SJSA1 (cell line): ENCODE measurements at regions not wholly inside any gene's neighbourhood (a gene's known extent, or its start where the extent isn't known, plus 50 kb on each side); places are given as distances from the start of the nearest gene placed in this dataset.

Experiments used
- DNase-seq, 2 experiments: peaks; one replicate each; pipeline ENCODE4 v3.0.0-alpha.2; 2015 to 2020; ENCODE audit warnings: low spot score in 2 of 2, low read depth in 1 of 2
- H3K27ac ChIP-seq: fragments of 250-450 bp; sonication (Bioruptor Pico); 2 replicates; pipeline ENCODE4 v1.5.1; 2020; ENCODE audit warnings: mild to moderate bottlenecking, moderate library complexity
- H3K27me3 ChIP-seq: fragments of 250-450 bp; sonication (Bioruptor Pico); replicated peaks from 2 replicates; pipeline ENCODE4 v1.5.1; 2020; ENCODE audit warnings: mild to moderate bottlenecking, moderate library complexity
- H3K36me3 ChIP-seq: fragments of 250-450 bp; sonication (Bioruptor Pico); 2 replicates; pipeline ENCODE4 v1.5.1; 2020; ENCODE audit warnings: mild to moderate bottlenecking
- H3K4me1 ChIP-seq: fragments of 250-450 bp; sonication (Bioruptor Pico); replicated peaks from 2 replicates; pipeline ENCODE4 v1.6.1; 2021; ENCODE audit warnings: mild to moderate bottlenecking
- H3K4me3 ChIP-seq: fragments of 250-450 bp; sonication (Bioruptor Pico); 2 replicates; pipeline ENCODE4 v1.5.1; 2020; ENCODE audit warnings: mild to moderate bottlenecking
- H3K9me3 ChIP-seq: fragments of 250-450 bp; sonication (Bioruptor Pico); replicated peaks from 2 replicates; pipeline ENCODE4 v1.5.1; 2020; ENCODE audit warnings: mild to moderate bottlenecking

DNA sequence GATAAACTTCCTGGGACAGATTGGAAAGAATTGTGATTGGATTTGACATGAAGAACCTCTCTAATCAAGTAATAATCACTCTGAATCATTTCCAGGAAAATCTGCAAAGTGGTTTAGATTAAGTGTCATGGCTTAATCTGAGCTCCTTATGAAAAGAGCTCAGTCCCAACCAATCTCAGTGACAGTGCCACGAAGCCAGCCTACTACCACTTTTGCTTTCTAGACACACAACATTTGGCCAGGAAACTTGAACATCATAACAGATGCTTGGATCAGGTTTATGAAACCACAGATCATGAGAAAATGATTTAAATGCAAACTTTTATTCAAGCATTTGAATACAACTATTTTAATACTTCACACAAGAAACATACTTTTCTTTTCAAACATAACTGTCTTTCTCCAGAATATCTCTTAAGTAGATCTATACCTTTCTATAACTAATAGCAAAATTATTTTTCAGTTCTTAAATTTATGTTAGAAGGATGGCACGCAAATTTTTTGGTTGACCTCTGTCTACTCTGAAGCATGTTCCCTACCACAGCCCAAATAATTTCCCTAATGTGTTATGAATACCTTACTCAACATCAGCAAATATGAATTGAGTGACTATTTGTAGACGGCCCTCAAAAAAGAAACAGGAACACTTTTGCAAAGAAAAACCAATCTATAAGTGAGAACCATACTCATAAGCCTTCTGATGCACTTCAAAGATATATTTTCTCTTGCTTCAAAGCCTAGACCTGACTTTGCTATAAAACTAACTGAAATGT is 495.0 kb upstream of the ZNF385D start:
- DNase-seq, result no peak
- Histone ChIP-seq H3K36me3 (no peaks in the 10 kb centered on the region), H3K4me3 (no peak overlapping the region), H3K27ac (no peak overlapping the region), H3K27me3 (no peaks in the 10 kb centered on the region), H3K9me3 (no peaks in the 10 kb centered on the region), H3K4me1 (no peaks in the 10 kb centered on the region)

DNA sequence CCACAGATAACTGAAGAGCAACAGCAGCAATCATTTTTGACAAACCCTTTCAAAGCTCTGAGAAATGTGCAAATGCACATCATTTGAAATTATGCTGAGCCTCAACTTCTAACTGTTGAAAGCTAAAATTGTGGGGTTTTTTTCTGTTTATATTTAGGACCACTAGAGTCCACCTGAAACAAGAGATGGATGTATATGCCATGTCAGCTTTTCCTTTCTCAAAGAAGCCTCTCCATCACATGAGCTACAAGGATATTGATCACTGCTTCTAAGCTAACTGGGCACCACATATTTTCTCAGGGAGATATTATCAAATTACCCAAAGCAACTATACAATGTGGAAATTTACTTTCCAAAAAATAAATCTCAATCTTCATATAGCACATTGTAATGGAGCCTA is 498.6 kb upstream of the ZNF385D start:
- no peaks in the 10 kb centered on the region for H3K36me3 ChIP-seq
- no peak overlapping the region for H3K4me3 ChIP-seq
- H3K4me1 ChIP-seq, result no peaks in the 10 kb centered on the region
- H3K27me3 ChIP-seq, result no peaks in the 10 kb centered on the region
- H3K27ac ChIP-seq, result no peak overlapping the region
- DNase-seq, result no peak
- H3K9me3 ChIP-seq, result no peaks in the 10 kb centered on the region

DNA sequence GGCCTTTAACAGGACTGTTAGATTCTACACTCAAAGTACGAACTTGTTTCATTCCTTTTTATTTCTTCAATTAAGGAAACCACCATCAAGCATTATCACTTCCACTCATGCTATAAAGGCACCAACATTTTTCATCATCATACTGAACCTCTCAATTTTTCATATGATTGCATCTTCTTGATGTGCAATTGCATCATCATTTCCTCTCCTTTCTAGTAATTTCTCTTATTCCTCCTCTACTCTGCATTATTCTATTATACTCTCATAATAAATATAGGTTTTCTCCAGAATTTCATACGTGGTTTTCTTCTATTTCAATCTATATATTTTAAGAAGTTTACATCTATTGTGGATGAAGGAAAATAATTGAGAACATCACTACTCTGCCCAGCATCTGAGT is 506.2 kb upstream of the ZNF385D start:
- no peak overlapping the region for H3K27ac ChIP-seq
- no peaks in the 10 kb centered on the region for H3K9me3 ChIP-seq
- no peaks in the 10 kb centered on the region for H3K4me1 ChIP-seq
- no peaks in the 10 kb centered on the region for H3K36me3 ChIP-seq
- H3K27me3 ChIP-seq, result no peaks in the 10 kb centered on the region
- no peak overlapping the region for H3K4me3 ChIP-seq
- no peak for DNase-seq

DNA sequence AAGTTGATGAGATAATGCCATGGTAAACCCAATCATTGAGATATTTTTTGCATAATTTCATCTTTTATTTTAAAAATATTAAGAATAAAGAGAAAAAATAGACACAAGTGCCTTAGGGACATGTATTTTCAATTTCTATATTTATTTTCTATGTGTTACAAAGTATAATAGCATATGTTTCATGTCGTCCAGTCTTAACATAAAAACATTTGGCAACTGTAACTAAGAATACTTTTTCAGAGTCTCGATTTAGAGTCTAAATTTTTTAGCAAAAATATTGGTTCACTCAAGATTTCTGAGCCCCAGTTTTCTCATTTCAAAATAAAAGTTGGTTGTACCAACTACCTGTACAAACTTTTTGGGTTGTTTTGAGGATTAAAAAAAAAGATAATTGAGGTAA is 511.4 kb upstream of the ZNF385D start:
- no peak overlapping the region for H3K27ac ChIP-seq
- H3K27me3 ChIP-seq, result no peaks in the 10 kb centered on the region
- H3K9me3 ChIP-seq, result no peaks in the 10 kb centered on the region
- no peaks in the 10 kb centered on the region for H3K4me1 ChIP-seq
- no peaks in the 10 kb centered on the region for H3K36me3 ChIP-seq
- DNase-seq, result no peak
- H3K4me3 ChIP-seq, result no peak overlapping the region

DNA sequence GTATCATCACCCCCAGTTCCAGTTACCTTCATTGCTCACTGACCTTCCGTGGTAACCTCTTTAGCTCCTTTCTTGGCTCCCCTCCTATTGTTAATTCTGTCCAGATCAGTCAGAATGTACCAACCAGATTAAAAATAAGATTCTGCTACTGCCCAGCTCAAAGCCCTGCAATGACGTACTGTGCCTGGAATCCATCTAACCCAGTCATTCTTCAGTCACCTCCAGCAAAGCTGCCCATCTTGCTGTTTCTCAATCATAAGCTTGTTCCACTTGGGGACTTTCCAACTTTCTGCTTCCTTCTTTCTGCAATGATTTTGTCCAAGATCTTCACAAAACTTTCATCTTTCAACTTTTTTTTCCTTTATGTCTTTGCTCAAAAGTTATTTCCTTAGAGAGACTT is 512.0 kb upstream of the ZNF385D start:
- DNase-seq, result no peak
- Histone ChIP-seq H3K27ac (no peak overlapping the region), H3K36me3 (no peaks in the 10 kb centered on the region), H3K4me3 (no peak overlapping the region), H3K9me3 (no peaks in the 10 kb centered on the region), H3K4me1 (no peaks in the 10 kb centered on the region), H3K27me3 (no peaks in the 10 kb centered on the region)

DNA sequence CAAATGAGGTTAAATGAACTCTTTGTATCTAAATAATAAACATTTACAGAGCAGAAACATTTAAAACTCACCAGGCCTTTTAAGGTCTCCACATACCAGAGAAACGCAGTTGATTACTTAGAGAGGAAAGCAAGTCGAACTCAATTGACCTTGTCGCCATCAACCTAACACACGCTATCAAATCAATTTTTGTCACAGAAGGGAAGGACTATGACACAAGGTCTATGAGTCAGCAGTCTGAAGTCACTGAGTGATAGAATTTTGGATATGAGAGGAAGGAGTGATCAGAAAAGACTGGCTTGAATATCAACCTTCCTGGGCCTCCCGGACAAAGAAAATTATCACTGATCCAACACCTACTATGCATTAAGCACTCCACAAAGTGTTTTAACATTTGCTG is 514.4 kb upstream of the ZNF385D start:
- Histone ChIP-seq H3K27me3 (no peaks in the 10 kb centered on the region), H3K36me3 (no peaks in the 10 kb centered on the region), H3K4me3 (no peak overlapping the region), H3K4me1 (no peaks in the 10 kb centered on the region), H3K27ac (no peak overlapping the region), H3K9me3 (no peaks in the 10 kb centered on the region)
- no peak for DNase-seq

DNA sequence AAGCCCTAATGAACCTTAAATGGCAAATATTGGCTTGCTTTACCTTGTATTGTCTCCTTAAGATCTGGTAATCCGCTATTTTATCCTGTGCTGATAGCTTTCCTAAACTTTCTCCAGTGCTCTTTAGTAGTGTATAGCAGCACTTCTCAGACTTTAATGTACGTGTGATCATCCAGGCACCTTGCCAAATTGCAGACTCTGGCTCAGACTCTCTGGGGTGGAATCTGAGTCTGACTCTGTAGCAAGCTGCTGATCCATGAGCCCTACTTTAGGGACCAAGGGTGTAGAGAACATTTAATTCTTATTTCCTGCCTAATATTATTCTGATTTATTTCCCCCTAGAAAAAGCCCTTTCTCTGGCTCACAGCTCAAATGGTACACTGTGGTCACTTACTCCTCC is 518.8 kb upstream of the ZNF385D start:
- no peak overlapping the region for H3K27ac ChIP-seq
- DNase-seq, result no peak
- no peaks in the 10 kb centered on the region for H3K36me3 ChIP-seq
- H3K27me3 ChIP-seq, result no peaks in the 10 kb centered on the region
- no peak overlapping the region for H3K4me3 ChIP-seq
- H3K4me1 ChIP-seq, result no peaks in the 10 kb centered on the region
- H3K9me3 ChIP-seq, result no peaks in the 10 kb centered on the region

DNA sequence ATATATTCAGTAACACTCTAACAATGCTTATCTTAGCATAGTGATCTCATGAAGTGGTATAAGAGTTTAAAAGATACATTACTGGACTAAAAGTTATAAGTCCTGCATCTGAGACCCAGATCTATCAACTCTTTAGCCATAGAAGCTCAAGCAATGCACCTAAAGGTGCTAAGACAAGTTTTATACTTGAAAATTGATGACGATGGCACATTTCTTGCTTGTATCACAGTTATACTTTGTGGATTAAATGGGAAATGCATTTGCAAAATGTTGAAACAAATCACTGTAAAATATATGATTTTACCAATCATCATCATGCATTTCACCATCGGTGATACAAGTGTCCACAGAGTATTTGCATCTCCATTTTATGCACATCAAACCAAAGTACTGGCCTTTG is 525.3 kb upstream of the ZNF385D start:
- no peaks in the 10 kb centered on the region for H3K4me1 ChIP-seq
- no peak for DNase-seq

DNA sequence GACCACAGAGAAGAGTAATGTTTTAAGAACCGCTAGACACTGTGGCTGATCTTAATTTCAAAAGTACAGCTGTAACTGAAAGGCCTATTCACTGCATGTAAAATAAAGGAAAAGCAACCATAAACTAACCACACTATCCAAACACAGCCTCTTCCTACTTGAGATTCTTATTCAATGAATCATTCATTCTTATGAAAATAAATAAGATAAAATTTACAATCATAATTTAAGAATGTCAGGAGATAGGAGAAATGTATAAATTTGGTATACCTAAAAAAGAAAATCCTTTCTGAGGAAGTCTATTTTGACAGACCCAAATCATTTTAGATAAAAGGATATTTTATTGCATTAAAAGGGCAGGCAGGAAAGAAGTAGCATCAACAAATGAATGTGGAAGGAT is 533.5 kb upstream of the ZNF385D start:
- DNase-seq, result no peak
- Histone ChIP-seq H3K27ac (no peak overlapping the region), H3K4me3 (no peak overlapping the region), H3K36me3 (no peaks in the 10 kb centered on the region), H3K4me1 (no peaks in the 10 kb centered on the region), H3K27me3 (no peaks in the 10 kb centered on the region), H3K9me3 (no peaks in the 10 kb centered on the region)

More for the DNA sequence above, 525.3 kb upstream of the ZNF385D start:
- Histone ChIP-seq H3K4me3 (no peak overlapping the region), H3K9me3 (no peaks in the 10 kb centered on the region), H3K27ac (no peak overlapping the region), H3K36me3 (no peaks in the 10 kb centered on the region), H3K27me3 (no peaks in the 10 kb centered on the region)

DNA sequence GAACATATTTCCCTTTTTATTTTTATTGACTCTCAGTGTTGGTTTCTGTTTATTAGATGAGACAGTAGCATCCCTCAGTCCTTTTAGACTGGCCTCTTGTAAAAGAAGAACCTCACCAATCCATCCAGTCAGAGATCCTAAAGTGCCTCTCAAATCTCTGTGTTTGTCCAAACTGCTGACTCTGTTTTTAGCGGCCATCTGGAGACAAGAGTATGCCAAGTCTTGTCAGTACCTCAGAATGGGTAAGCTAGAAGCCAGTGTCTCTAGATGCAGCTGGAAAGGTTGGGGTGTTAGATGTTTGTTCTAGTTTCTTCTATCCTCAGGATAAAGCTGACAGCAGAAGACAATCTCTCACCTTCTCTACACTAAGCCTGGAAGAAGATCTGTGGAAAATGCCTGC is 537.7 kb upstream of the ZNF385D start:
- no peak for DNase-seq
- H3K36me3 ChIP-seq, result no peaks in the 10 kb centered on the region
- no peak overlapping the region for H3K27ac ChIP-seq
- H3K4me3 ChIP-seq, result no peak overlapping the region
- no peaks in the 10 kb centered on the region for H3K4me1 ChIP-seq
- no peaks in the 10 kb centered on the region for H3K9me3 ChIP-seq
- no peaks in the 10 kb centered on the region for H3K27me3 ChIP-seq

DNA sequence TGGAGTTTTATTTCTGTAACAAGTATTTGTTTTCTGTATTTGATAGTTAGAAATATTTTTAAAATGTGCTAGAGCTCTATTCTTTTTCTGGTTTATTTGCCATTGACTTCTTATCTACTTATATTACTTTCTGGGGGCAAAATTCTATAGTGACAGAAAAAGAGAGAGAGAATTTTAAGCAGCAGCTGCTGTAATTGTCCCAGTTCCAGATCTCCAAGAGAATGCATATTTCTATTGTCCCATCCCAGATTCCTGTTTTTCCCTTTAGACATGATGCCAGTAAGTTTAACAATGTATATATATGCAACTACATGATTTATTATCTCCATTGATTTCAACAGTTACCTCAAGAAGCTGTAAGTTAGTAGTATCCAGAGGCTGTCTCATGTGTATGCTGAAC is 541.7 kb upstream of the ZNF385D start:
- no peak for DNase-seq
- no peaks in the 10 kb centered on the region for H3K4me1 ChIP-seq
- no peaks in the 10 kb centered on the region for H3K36me3 ChIP-seq
- H3K27me3 ChIP-seq, result no peaks in the 10 kb centered on the region
- no peak overlapping the region for H3K27ac ChIP-seq
- no peaks in the 10 kb centered on the region for H3K9me3 ChIP-seq
- H3K4me3 ChIP-seq, result no peak overlapping the region

DNA sequence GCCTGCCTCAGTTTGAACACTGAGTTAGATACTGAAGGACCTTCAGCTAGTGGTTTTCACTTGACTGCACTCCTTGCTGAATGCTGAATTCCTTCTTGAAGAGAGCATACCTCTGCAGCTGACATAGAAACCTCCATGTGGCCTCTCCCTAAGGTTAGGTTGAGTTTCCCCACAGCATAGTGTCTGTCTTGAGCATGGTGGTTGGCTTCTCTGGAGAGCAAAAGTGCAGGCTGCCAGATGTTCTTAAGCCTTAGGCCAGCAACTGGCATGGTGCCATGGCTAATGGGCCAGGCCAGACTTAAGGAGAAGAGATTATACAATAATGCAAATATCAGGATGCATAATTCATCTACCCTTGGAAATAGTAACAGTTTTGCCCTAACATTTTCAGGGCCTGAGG is 545.6 kb upstream of the ZNF385D start:
- DNase-seq, result no peak
- Histone ChIP-seq H3K36me3 (no peaks in the 10 kb centered on the region), H3K27me3 (no peaks in the 10 kb centered on the region), H3K4me1 (no peaks in the 10 kb centered on the region), H3K4me3 (no peak overlapping the region), H3K27ac (no peak overlapping the region), H3K9me3 (no peaks in the 10 kb centered on the region)

DNA sequence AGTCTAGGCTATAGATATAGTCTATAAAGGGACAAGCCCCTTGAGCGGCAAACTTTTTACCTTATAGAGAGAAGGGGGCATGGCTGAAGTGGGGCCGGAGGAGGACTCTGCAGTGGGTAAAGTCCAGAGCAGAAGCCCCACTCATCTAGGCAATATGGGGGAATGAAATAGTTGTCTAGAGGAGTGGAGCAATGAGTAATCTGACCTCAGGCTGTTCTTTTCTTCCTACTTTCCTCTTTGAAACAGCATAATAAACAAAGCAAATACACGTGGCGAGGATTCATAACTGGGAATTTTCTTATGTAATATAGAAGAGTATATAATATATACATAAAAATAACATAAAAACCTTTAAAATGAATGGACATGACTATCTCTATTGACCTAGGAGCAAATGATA is 546.4 kb upstream of the ZNF385D start:
- no peaks in the 10 kb centered on the region for H3K27me3 ChIP-seq
- DNase-seq, result no peak
- no peaks in the 10 kb centered on the region for H3K4me1 ChIP-seq
- no peak overlapping the region for H3K27ac ChIP-seq
- H3K36me3 ChIP-seq, result no peaks in the 10 kb centered on the region
- H3K4me3 ChIP-seq, result no peak overlapping the region
- no peaks in the 10 kb centered on the region for H3K9me3 ChIP-seq

DNA sequence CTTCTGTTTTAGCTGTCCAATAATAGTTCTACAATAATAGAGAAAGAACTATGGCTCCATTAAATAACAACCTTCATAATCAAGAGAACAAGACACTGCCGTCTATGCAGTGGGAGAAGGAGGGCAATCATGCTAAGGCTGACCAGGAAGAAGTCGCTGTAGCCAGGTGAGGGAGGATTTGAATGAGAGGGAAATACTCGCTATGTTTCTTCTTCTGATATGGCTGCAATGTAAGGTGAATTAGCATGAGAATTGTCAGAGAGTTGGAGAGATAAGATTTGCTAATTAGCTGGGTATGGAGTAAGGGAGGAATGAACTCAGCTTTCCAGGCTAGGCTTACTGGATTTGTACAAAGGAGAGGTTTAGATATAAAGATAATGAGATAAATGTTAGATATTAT is 555.4 kb upstream of the ZNF385D start:
- Histone ChIP-seq H3K4me3 (no peak overlapping the region), H3K27ac (no peak overlapping the region), H3K4me1 (no peaks in the 10 kb centered on the region), H3K36me3 (no peaks in the 10 kb centered on the region), H3K9me3 (no peaks in the 10 kb centered on the region), H3K27me3 (no peaks in the 10 kb centered on the region)
- no peak for DNase-seq

DNA sequence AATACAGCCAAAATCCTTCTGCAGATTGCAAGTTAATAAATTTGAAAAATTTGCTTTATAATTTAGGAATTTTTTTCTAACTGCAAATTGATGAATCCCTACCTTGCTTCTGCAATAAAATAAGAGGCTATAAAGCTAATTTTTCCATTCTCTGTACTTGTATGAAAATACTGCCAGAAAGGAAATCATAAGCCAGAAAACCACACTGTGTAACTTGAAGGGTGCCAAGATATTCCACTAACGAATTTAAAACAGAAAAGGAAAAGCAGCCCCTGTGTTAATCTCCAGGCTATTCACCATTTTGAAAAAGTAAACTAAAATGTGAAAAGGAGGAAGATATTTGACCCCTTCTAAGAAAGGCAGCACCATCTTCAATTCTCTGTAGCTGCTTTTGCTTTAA is 557.9 kb upstream of the ZNF385D start:
- Histone ChIP-seq H3K4me3 (no peak overlapping the region), H3K27ac (no peak overlapping the region), H3K36me3 (no peaks in the 10 kb centered on the region), H3K9me3 (no peaks in the 10 kb centered on the region), H3K27me3 (no peaks in the 10 kb centered on the region), H3K4me1 (no peaks in the 10 kb centered on the region)
- DNase-seq, result no peak
